HCT116 (cell line): ENCODE measurements at regions not wholly inside any gene's neighbourhood (a gene's known extent, or its start where the extent isn't known, plus 50 kb on each side); places are given as distances from the start of the nearest gene placed in this dataset.

ENCODE experiments used
- ATAC-seq: fragments of 200-7000 bp; cut with Tn5 transposase; 2 replicates; pipeline ENCODE4 v1.9.1; 2020; ENCODE audit warnings: mild to moderate bottlenecking, moderate library complexity
- BruUV-seq: library from RNA; stranded (reverse); fragments of 400-500 nt; replicated peaks from 2 replicates; lab custom pipeline; 2021; lab: Mats Ljungman, UMichigan
- CTCF ChIA-PET: fragments of 300-600 bp; sonication (Branson Sonifier 250); formaldehyde crosslinking; loops from one replicate; lab custom pipeline; 2021; ENCODE audit warnings: antibody characterized with exemption; lab: Charles Lee
- POLR2A ChIA-PET: fragments of 300-600, 350-600 bp; sonication (Branson Sonifier 250); formaldehyde crosslinking; loops from one replicate; lab custom pipeline; 2021; ENCODE audit warnings: antibody characterized with exemption; lab: Charles Lee
- RAD21 ChIA-PET, 2 experiments: fragments of 300-600 bp; sonication (Branson Sonifier 250); formaldehyde crosslinking; loops; one replicate each; lab custom pipeline; 2023; ENCODE audit warnings: low total read pairs in 2 of 2; ENCODE audit not compliant: uncharacterized antibody in 2 of 2, unreplicated experiment in 2 of 2, low non-redundant PET in 1 of 2; lab: Charles Lee
- DNase-seq: peaks from one replicate; pipeline ENCODE4 v3.0.0-alpha.2; 2010; ENCODE audit warnings: low read depth, low spot score
- H2AFZ ChIP-seq: fragments of 200-600 bp; shearing (Covaris generic), sonication (generic); 2 replicates; pipeline ENCODE4 v1.6.1; 2017; ENCODE audit warnings: low read depth, mixed run types, mixed read lengths, antibody characterized with exemption, low read length; ENCODE audit not compliant: poor library complexity, severe bottlenecking
- H3K27ac ChIP-seq: 2 replicates; pipeline ENCODE4 v1.5.1; 2012; ENCODE audit warnings: low read depth, low read length
- H3K27me3 ChIP-seq: fragments of 200-600 bp; sonication (generic); 2 replicates; pipeline ENCODE4 v1.6.1; 2016; ENCODE audit warnings: mixed run types, low read length, mixed read lengths; ENCODE audit not compliant: insufficient read depth
- H3K36me3 ChIP-seq, 2 experiments: fragments of 200-500 bp in 1 of 2; fragments of 200-600 bp in 1 of 2; sonication (Bioruptor generic) in 1 of 2; sonication (generic) in 1 of 2; 2 replicates each; pipeline versions ENCODE4 v1.5.1 to v1.6.1; 2014 to 2016; ENCODE audit warnings: low read length in 2 of 2, inconsistent platforms in 1 of 2, mixed read lengths in 1 of 2, mixed run types in 1 of 2; ENCODE audit not compliant: insufficient read depth in 2 of 2, control insufficient read depth in 1 of 2
- H3K4me1 ChIP-seq, 2 experiments: fragments of 200-600 bp in 1 of 2; sonication (generic) in 1 of 2; 2 replicates each; pipeline versions ENCODE4 v1.5.1 to v1.6.1; 2012 to 2017; ENCODE audit warnings: low read length in 2 of 2, inconsistent platforms in 1 of 2, mild to moderate bottlenecking in 1 of 2, mixed read lengths in 1 of 2, mixed run types in 1 of 2, moderate library complexity in 1 of 2; ENCODE audit not compliant: insufficient read depth in 2 of 2, control insufficient read depth in 1 of 2
- H3K4me2 ChIP-seq: fragments of 200-600 bp; sonication (generic); 2 replicates; pipeline ENCODE4 v1.6.1; 2017; ENCODE audit warnings: mixed run types, low read length, mixed read lengths
- H3K4me3 ChIP-seq, 2 experiments: fragments of 200-600 bp in 1 of 2; sonication (generic) in 1 of 2; replicated peaks in 1 of 2; 2 replicates each; pipeline ENCODE4 v1.5.1; 2011 to 2016; ENCODE audit warnings: low read length in 2 of 2, control low read depth in 1 of 2, low read depth in 1 of 2, mild to moderate bottlenecking in 1 of 2, mixed read lengths in 1 of 2, mixed run types in 1 of 2
- H3K79me2 ChIP-seq: fragments of 200-600 bp; sonication (generic); 2 replicates; pipeline ENCODE4 v1.6.1; 2017; ENCODE audit warnings: mild to moderate bottlenecking, mixed run types, low read length, moderate library complexity, mixed read lengths; ENCODE audit not compliant: insufficient read depth
- H3K9ac ChIP-seq: fragments of 200-600 bp; sonication (generic); 2 replicates; pipeline ENCODE4 v1.6.1; 2016; ENCODE audit warnings: low read length, mixed read lengths
- H3K9me2 ChIP-seq: fragments of 200-600 bp; sonication (generic), shearing (Covaris generic); 2 replicates; pipeline ENCODE4 v1.6.1; 2017; ENCODE audit warnings: mixed run types, mild to moderate bottlenecking, moderate library complexity; ENCODE audit not compliant: insufficient read depth
- H3K9me3 ChIP-seq, 2 experiments: fragments of 200-500 bp in 1 of 2; fragments of 200-600 bp in 1 of 2; sonication (Bioruptor generic) in 1 of 2; sonication (generic) in 1 of 2; 2 replicates each; pipeline ENCODE4 v1.6.1; 2014 to 2017; ENCODE audit warnings: low read length in 2 of 2, mixed read lengths in 2 of 2, inconsistent platforms in 1 of 2, low read depth in 1 of 2, mild to moderate bottlenecking in 1 of 2, mixed run types in 1 of 2, moderate library complexity in 1 of 2; ENCODE audit not compliant: control insufficient read depth in 1 of 2, insufficient read depth in 1 of 2
- H4K20me1 ChIP-seq: fragments of 200-600 bp; sonication (generic), shearing (Covaris generic); 2 replicates; pipeline ENCODE4 v1.6.1; 2017; ENCODE audit warnings: mixed run types, mild to moderate bottlenecking, moderate library complexity; ENCODE audit not compliant: insufficient read depth
- CEBPB ChIP-seq: IDR thresholded peaks from 2 replicates; pipeline ENCODE4 v1.6.1; 2012; ENCODE audit warnings: low read depth
- EZH2 ChIP-seq: fragments of 200-600 bp; sonication (generic); IDR thresholded peaks from 2 replicates; pipeline ENCODE4 v1.6.1; 2017; ENCODE audit warnings: antibody characterized with exemption, mixed run types
- EZH2phosphoT487 ChIP-seq: fragments of 200-600 bp; IDR thresholded peaks from 2 replicates; pipeline ENCODE4 v1.6.1; 2018; ENCODE audit warnings: antibody characterized with exemption, borderline replicate concordance
- POLR2AphosphoS5 ChIP-seq: IDR thresholded peaks from 2 replicates; pipeline ENCODE4 v1.6.1; 2011; ENCODE audit warnings: mild to moderate bottlenecking, low read depth, low read length, moderate library complexity
- RAD21 ChIP-seq: IDR thresholded peaks from 2 replicates; pipeline ENCODE4 v1.6.1; 2012; ENCODE audit warnings: low read depth, mild to moderate bottlenecking
- REST ChIP-seq: IDR thresholded peaks from 2 replicates; pipeline ENCODE4 v1.6.1; 2012; ENCODE audit warnings: low read depth
- SRF ChIP-seq: IDR thresholded peaks from 2 replicates; pipeline ENCODE4 v1.6.1; 2012; ENCODE audit warnings: low read depth
- ZBTB33 ChIP-seq: IDR thresholded peaks from 2 replicates; pipeline ENCODE4 v1.6.1; 2011; ENCODE audit warnings: mild to moderate bottlenecking, low read length, moderate library complexity; ENCODE audit not compliant: insufficient replicate concordance; ENCODE audit errors: extremely low read depth
- ZFX ChIP-seq: fragments of 450-650 bp; IDR thresholded peaks from 2 replicates; pipeline ENCODE4 v1.6.1; 2017
- intact Hi-C: fragments of 100-400 bp; cut with micrococcal nuclease; formaldehyde crosslinking; loops from 2 replicates; pipeline ENCODE4 v1.10.0; 2022

GRCh38 chr15:37756407-37756806 lies 178.0 kb upstream of the TMCO5A start (continued):
- TF ChIP-seq REST (no peak), POLR2AphosphoS5 (no peak), EZH2 (no peak), EZH2phosphoT487 (no peak)

- no peak for ATAC-seq
- no peaks in the 10 kb centered on the region for H3K9me2 ChIP-seq
- no peak overlapping the region for H3K9ac ChIP-seq
- CTCF ChIA-PET = no interaction called here
- H3K79me2 ChIP-seq = no peaks in the 10 kb centered on the region
- H3K4me1 ChIP-seq = no peaks in the 10 kb centered on the region
- RAD21 ChIA-PET = no interaction called here
- no peak overlapping the region for H3K4me2 ChIP-seq
- intact Hi-C loops = no loop called here
- H3K4me3 ChIP-seq = no peak overlapping the region
- H3K9me3 ChIP-seq = no peaks in the 10 kb centered on the region
- BruUV-seq = no TSS peak
- H3K36me3 ChIP-seq = no peaks in the 10 kb centered on the region
- no peaks in the 10 kb centered on the region for H3K27me3 ChIP-seq
- TF ChIP-seq ZBTB33 (no peak), CEBPB (no peak), ZFX (no peak), RAD21 (no peak), SRF (no peak)
- TF ChIP-seq, all 23 proteins: peak for 0
- no peak overlapping the region for H3K27ac ChIP-seq
- H2AFZ ChIP-seq = no peak overlapping the region
- DNase-seq = no peak
- POLR2A ChIA-PET = no interaction called here
- no peaks in the 10 kb centered on the region for H4K20me1 ChIP-seq
Observed at GRCh38 chr15:37758412-37758811, 176.0 kb upstream of the TMCO5A start.
